ENCODE measurements at regions not wholly inside any gene's neighbourhood (a gene's known extent, or its start where the extent isn't known, plus 50 kb on each side); places are given as distances from the start of the nearest gene placed in this dataset.

GRCh38 chr21:17051054-17051453 is 461.8 kb upstream of the CXADR start:
- TF ChIP-seq EZH2 (IDR thresholded peaks at IDR 0.05; ENCODE audit: insufficient read depth, poor library complexity, severe bottlenecking) (no peak), EZH2phosphoT487 (IDR thresholded peaks at IDR 0.05; ENCODE audit: insufficient read depth, low read depth) (no peak)

Measured in GM23248 (cell line).